ENCODE measurements at regions not wholly inside any gene's neighbourhood (a gene's known extent, or its start where the extent isn't known, plus 50 kb on each side); places are given as distances from the start of the nearest gene placed in this dataset.
"Not testable (repeated sequence)": the region's sequence is repeated elsewhere in the genome, so short reads cannot be mapped to it uniquely, and the experiment has no call there.

DNA sequence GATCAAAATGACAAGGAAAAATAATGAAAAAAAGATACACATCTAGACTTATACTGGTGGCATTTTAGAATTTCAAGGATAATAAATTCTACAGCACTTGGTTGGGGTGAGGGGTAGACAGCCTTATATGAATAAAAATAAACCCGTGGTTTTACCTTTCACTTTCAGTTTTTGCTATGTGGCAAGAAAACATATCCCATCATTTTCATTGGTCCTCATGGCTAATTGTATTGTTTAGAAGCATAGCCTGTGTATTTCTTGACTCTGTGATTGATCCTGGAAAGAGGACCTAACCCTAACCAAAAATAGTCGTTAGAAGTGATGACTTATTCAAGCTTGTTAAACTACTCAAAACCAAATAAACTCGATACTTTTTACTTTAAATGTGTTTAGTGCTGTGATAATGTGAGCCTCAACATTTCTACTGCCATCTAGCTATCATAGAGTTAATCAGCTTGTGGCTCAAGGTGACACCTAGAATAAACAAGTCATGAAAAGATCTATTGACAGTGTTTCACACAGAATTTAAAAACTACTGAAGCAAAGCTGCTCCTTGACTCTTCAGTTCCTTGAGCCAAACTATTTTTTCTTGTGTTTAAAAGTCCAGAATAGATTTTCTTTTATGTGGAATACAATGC lies 153.3 kb upstream of the IZUMO3 start:
- no peak overlapping the region for H3K4me3 ChIP-seq
- H3K27me3 ChIP-seq = no peaks in the 10 kb centered on the region
- no peak overlapping the region for H3K27ac ChIP-seq
- H3K36me3 ChIP-seq = no peaks in the 10 kb centered on the region
- no peak for DNase-seq
- no peaks in the 10 kb centered on the region for H3K9me3 ChIP-seq
- TF ChIP-seq CTCF (IDR thresholded peaks at IDR 0.05) = no peak
- no peak for TF ChIP-seq POLR2A (IDR thresholded peaks at IDR 0.05)
- H3K4me1 ChIP-seq = no peaks in the 10 kb centered on the region

GRCh38 chr9:24672336-24672735 lies 126.6 kb upstream of the IZUMO3 start:
- Histone ChIP-seq H3K27me3 (no peaks in the 10 kb centered on the region), H3K4me3 (no peak overlapping the region), H3K9me3 (peaks cover 0 to 2% (median 0%) of the 10 kb centered on the region in 4 donors), H3K4me1 (no peaks in the 10 kb centered on the region), H3K36me3 (no peaks in the 10 kb centered on the region), H3K27ac (no peak overlapping the region)
- TF ChIP-seq CTCF (IDR thresholded peaks at IDR 0.05) (no peak), POLR2A (IDR thresholded peaks at IDR 0.05) (no peak)
- DNase-seq = no peak

DNA sequence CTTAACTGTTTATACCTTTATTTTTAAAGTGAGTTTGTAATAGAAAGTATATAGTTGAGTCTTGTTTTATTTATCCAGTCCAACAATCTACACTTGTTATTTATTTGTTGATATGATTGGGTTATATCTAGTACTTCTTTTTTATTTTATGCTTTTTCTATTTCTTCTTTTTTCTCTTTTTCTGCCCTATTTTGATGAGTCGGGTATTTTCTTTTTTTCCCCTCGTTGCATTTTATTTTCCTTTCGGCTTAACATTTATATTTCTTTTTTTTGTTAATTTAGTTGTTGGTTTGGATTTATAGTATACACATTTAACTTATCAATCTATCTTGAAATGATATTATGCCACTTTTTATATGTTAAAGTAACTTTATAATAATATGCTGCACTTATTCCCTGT lies 111.7 kb upstream of the IZUMO3 start:
- H3K4me1 ChIP-seq = no peaks in the 10 kb centered on the region
- no peak overlapping the region for H3K4me3 ChIP-seq
- H3K27me3 ChIP-seq = no peaks in the 10 kb centered on the region
- no peak overlapping the region for H3K27ac ChIP-seq
- TF ChIP-seq POLR2A (IDR thresholded peaks at IDR 0.05) (no peak), CTCF (IDR thresholded peaks at IDR 0.05) (no peak)
- no peak for DNase-seq
- no peaks in the 10 kb centered on the region for H3K9me3 ChIP-seq
- H3K36me3 ChIP-seq = no peaks in the 10 kb centered on the region

DNA sequence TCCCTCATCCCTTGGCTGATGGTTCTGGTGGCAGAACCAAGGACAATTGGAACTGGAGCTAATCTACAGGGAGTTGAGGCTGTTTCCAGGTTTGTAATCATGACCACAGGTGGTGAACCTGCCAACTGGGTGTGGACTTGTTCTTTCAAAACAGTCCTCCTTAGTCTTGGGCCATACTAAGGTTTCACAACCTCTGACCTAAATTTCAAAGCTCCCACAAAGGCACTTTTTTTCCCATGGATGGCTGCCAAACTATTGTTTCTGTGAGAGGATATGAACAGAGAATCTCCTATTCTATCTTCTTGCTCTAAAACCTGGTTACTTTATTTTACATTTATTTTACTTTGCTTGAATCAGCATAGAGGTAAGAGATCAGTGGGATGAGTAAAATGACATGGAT lies 106.5 kb upstream of the IZUMO3 start:
- no peak overlapping the region for H3K4me3 ChIP-seq
- peaks cover 0 to 9% (median 4%) of the 10 kb centered on the region in 4 donors for H3K9me3 ChIP-seq
- H3K27me3 ChIP-seq = no peaks in the 10 kb centered on the region
- no peak overlapping the region for H3K27ac ChIP-seq
- DNase-seq = no peak
- TF ChIP-seq POLR2A (IDR thresholded peaks at IDR 0.05) (no peak), CTCF (IDR thresholded peaks at IDR 0.05) (no peak)
- no peaks in the 10 kb centered on the region for H3K36me3 ChIP-seq
- H3K4me1 ChIP-seq = no peaks in the 10 kb centered on the region

- H3K27me3 ChIP-seq, H3K9me3 ChIP-seq, H3K4me3 ChIP-seq, H3K36me3 ChIP-seq, DNase-seq, H3K27ac ChIP-seq, H3K4me1 ChIP-seq: not testable (repeated sequence)
These were observed 83.1 kb upstream of the IZUMO3 start for GRCh38 chr9:24628809-24629208.

- H3K36me3 ChIP-seq = no peaks in the 10 kb centered on the region
- TF ChIP-seq CTCF (IDR thresholded peaks at IDR 0.05) = no peak
- TF ChIP-seq POLR2A (IDR thresholded peaks at IDR 0.05) = no peak
- H3K27me3 ChIP-seq = no peaks in the 10 kb centered on the region
- no peak overlapping the region for H3K4me3 ChIP-seq
- no peak overlapping the region for H3K27ac ChIP-seq
- H3K4me1 ChIP-seq = no peaks in the 10 kb centered on the region
- no peak for DNase-seq
- H3K9me3 ChIP-seq = no peaks in the 10 kb centered on the region
These were observed 79.4 kb upstream of the IZUMO3 start for GRCh38 chr9:24625097-24625496.

Data from Peyer's patch (tissue), 4 donors.